GM21515 (cell line): ENCODE measurements at regions not wholly inside any gene's neighbourhood (a gene's known extent, or its start where the extent isn't known, plus 50 kb on each side); places are given as distances from the start of the nearest gene placed in this dataset.

Source experiments
- ATAC-seq: cut with Tn5 transposase; IDR thresholded peaks from one replicate; pipeline ENCODE4 v1.9.1; 2021; ENCODE audit not compliant: unreplicated experiment

- ATAC-seq, result no peak
Measured at GRCh38 chr11:39304586-39304985, 2154.9 kb downstream of the LRRC4C start.

GRCh38 chr11:39294648-39295047 lies 2164.8 kb downstream of the LRRC4C start:
- ATAC-seq, result no peak

- no peak for ATAC-seq
Measured at GRCh38 chr11:39288011-39288410, 2171.4 kb downstream of the LRRC4C start.

- ATAC-seq, result no peak
Measured at GRCh38 chr11:39268176-39268690, 2191.2 kb downstream of the LRRC4C start.

GRCh38 chr11:39255648-39256047 lies 2203.8 kb downstream of the LRRC4C start:
- ATAC-seq, result no peak

- no peak for ATAC-seq
Measured at GRCh38 chr11:39249566-39250365, 2209.7 kb downstream of the LRRC4C start.

- ATAC-seq, result no peak
Measured at GRCh38 chr11:39247570-39248137, 2211.8 kb downstream of the LRRC4C start.

- no peak for ATAC-seq
Measured at GRCh38 chr11:39239553-39239952, 2219.9 kb downstream of the LRRC4C start.

GRCh38 chr11:39236916-39237315 lies 2222.5 kb downstream of the LRRC4C start:
- ATAC-seq, result no peak

GRCh38 chr11:39221550-39222138 lies 2237.8 kb downstream of the LRRC4C start:
- ATAC-seq, result no peak

- no peak for ATAC-seq
Measured at GRCh38 chr11:39220501-39221230, 2238.8 kb downstream of the LRRC4C start.

GRCh38 chr11:39220069-39220468 lies 2239.4 kb downstream of the LRRC4C start:
- no peak for ATAC-seq

- ATAC-seq, result no peak
Measured at GRCh38 chr11:39209981-39210380, 2249.5 kb downstream of the LRRC4C start.

- ATAC-seq, result no peak
Measured at GRCh38 chr11:39205236-39205995, 2254.0 kb downstream of the LRRC4C start.

GRCh38 chr11:39192671-39193070 lies 2266.8 kb downstream of the LRRC4C start:
- no peak for ATAC-seq

- ATAC-seq, result no peak
Measured at GRCh38 chr11:39190751-39191150, 2268.7 kb downstream of the LRRC4C start.

GRCh38 chr11:39177678-39178077 lies 2281.8 kb downstream of the LRRC4C start:
- no peak for ATAC-seq

GRCh38 chr11:39174965-39175364 lies 2284.5 kb downstream of the LRRC4C start:
- no peak for ATAC-seq

GRCh38 chr11:39174196-39174595 lies 2285.3 kb downstream of the LRRC4C start:
- no peak for ATAC-seq

GRCh38 chr11:39165021-39165420 lies 2294.4 kb downstream of the LRRC4C start:
- no peak for ATAC-seq

GRCh38 chr11:39149214-39149613 lies 2310.2 kb downstream of the LRRC4C start:
- no peak for ATAC-seq
